GM21390 (cell line): ENCODE measurements at regions not wholly inside any gene's neighbourhood (a gene's known extent, or its start where the extent isn't known, plus 50 kb on each side); places are given as distances from the start of the nearest gene placed in this dataset.
"Not testable (repeated sequence)": the region's sequence is repeated elsewhere in the genome, so short reads cannot be mapped to it uniquely, and the experiment has no call there.

Experiments used
- ATAC-seq: cut with Tn5 transposase; IDR thresholded peaks from one replicate; pipeline ENCODE4 v1.9.1; 2021; ENCODE audit not compliant: unreplicated experiment

DNA sequence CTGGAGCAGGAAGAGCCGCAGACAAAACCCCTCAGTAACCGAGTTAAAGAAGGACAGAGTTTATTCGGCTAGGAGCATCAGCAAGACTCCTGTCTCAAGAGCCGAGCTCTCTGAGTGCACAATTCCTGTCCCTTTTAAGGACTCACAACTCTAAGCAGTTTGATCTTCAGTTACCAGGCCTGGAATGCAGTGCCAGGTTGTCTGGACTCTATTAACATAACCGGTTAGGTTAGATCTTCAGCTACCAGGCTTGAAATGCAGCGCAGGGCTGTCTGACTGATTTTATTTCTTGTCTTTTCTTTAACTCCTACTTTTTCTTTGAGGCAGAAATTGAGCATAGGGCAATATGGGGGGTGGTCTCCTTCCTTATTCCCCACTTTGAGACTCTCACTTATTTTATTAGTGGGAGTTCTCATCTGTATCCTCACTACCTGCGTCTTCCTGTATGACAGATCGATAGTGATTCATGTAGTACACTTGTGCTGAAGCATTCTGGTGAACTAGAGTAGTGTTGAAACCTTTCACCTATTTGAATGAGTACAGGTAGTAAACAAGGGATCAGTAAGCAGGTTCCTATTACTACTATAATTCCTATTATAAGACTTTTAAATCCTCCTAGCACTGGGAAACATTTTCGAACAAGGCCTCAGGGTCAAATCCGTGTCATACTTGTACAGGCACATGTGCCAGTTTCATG lies 325.0 kb downstream of the CGGBP1 start:
- no peak for ATAC-seq

DNA sequence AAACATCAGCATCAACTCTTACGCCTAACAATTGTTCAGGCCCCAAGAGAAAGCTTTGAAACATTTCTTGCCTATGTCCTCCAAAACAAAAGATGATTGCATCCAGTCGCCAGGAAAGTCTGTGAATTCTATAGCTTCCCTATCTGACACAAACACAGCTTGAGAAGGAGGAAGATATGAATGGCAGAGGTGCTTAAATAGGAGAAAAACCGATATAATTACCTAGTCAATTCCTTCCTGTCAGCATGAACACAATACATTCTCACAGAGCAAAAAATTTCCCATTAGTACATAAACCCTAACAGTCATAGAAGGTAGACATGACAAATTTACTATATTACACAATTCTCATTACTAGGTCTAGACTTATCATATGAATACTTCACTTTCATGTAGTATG lies 326.5 kb downstream of the CGGBP1 start:
- ATAC-seq = no peak

DNA sequence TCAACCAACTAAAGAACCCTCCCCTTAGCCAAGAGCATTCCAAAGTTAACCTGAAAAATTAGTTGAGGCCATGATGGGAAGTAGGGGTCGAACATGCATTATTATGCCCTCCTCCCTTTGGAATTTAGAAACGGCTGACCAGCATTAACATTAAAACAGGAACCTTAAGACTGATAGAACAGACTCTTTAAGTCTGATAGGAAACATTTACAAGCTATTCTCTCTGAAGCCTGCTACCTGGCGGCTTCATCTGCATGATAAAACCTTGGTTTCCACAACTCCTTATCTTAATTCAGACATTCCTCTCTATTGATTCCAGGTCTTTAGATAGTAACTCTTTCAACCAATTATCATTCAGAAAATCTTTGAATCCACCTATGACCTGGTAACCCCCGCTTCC lies 331.0 kb downstream of the CGGBP1 start:
- no peak for ATAC-seq

DNA sequence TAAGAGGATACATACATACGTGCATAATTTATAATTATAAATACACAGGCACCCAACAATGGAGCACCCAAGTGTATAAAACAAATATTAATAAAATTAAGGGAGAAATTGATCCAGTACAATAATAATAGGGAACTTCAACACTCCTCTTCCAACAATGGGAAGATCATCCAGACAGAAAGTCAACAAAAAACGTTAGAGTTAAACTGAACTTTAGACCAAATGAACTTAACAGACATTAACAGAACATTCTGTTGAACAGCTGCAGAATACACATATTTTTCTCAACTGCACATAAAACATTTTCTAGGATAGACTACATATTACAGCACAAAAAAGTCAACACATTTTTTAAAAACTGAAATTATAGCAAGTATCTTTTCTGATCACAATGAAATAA lies 339.7 kb downstream of the CGGBP1 start:
- ATAC-seq = no peak

DNA sequence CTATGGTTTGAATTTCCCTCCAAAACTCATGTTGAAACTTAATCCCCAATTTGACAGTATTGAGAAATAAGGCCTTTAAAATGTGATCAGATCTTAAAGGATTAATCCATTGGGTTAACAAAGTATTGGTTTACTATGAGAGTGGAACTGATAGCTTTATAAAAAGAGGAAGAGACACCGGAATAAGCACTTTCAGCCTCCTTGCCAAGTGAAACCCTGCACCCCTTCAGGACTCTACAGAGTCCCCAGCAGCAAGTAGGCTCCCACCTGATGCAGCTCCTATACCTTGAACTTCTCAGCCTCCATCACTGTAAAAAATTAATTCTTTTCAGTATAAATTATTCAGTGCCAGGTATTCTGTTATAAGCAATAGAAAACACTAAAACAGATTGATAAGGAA lies 348.3 kb downstream of the CGGBP1 start:
- no peak for ATAC-seq

DNA sequence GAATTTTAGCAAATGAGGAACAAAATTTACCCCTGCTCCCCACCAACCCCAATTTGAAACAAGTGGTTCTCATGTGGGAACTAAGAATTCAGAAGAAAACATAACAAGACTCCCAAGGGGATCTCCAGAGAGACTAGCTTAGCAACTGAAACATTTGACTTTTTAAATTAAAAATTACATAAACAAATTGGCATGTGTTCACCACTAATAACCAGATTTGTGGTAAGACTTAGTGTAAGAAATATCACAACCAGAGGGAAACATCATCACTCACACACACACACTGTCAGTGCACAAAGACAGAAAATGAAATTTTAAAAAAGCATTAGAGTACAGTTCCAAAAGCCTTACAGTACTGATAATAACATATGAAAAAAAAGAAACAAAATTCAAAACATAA lies 348.8 kb downstream of the CGGBP1 start:
- ATAC-seq = no peak

DNA sequence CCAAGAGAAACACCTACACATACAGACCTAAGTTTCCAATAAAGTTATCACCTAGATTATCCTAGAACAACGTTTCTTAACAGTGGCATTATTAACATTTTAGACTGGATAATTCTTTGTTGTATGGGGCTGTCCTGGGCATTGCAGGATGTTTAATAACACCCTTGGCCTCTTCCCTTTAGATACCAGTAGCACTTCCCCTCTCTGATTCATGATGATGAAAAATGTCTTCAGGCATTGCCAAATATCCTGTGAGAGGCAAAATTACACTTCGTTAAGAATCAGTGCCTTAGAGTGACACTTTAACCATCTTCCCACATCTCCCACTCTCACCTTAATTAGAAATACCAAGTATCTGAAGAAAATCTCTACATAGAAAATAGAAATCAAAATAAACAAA lies 352.6 kb downstream of the CGGBP1 start:
- no peak for ATAC-seq

DNA sequence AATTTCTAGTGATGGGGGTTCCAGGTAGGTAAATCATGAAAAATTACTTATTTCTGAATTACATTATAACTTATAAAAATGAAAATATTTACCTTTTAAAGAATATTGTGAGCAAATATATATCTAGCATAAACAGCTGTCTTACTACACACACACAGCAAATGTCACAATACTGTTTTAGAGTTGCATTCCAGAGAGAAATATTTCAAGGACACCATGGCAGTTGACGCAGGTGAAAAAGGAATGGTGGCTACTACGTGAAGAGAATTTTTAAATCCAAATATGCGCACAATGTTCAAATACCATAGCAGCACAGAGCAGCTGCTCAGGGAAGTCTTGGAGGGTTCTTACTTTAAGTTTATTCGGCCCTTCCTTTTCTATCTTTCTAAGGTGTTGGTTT lies 356.2 kb downstream of the CGGBP1 start:
- ATAC-seq = no peak

DNA sequence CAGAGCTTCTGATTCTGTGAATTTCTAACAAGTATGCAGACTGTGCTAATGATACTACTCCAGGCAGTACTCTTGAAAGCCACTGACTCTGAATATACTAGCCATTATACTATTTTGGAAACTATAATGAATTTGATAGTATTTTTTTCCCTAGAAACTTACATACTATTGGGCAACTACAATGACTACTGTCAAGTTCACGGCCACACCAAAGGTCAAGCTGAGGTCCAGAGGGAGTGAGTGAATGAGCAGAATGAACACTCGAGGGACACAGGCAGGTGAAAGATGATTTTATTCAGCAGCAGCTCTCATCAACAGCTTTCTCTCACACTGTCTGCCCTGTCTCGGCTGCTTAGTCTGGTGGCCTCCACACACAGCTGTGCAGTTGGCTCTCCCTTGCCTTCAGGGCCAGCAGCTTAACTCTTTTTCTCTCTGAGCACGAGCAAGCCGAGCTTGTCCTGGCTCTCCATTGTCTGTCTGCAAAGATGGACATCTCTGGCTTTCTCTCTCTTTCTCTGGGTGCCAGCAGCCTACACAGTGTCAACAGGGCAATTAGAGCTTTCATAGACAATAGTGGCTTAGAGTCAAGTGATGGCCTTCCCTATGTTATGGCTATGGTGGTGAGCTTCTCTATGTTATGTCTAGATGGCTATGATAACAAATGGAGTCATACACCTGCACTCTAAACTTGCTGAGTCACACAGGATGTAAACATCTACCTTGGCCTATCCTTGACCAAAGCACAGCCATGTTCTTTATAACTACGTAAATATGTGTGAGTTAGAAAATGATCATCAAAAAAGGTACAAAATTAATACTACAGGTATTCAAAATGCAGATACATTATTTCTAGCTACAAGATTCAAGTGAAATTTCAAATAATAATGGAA lies 362.4 kb downstream of the CGGBP1 start:
- ATAC-seq = no peak

DNA sequence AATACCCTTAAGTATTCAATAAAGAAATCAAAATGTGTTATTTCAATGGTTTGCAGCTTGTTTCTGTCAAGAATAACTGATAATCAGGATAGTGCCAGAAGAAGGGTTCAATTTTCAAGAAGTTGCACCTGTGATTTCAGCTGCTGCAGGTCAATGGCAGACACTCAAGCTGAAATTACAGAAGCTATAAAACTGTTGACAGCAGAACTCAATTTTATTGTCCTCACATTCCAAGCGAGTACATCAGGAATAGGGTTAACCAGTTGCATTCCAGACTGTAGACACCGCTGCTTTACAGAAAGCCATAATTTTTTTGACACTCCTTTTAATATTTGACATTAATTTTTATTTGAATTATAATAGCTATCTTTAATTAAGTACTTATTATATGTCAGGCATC lies 364.1 kb downstream of the CGGBP1 start:
- ATAC-seq = no peak

DNA sequence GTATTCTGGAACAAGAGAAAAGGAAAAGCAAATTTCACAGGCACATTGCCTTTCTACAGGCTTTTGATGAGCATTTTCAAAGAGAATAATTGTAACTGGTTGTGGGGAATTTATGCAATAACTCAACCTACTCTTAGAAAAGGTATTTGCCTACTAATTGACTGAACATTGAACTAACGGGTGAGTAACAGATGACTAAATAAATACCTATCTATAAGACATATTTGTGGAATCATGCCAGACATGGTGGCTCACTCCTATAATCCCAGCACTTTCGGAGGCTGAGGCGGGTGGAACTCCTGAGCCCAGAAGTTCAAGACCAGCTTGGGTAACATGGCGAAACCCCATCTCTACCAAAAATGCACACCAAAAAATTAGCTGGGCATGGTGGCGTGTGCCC lies 367.7 kb downstream of the CGGBP1 start:
- ATAC-seq = no peak

DNA sequence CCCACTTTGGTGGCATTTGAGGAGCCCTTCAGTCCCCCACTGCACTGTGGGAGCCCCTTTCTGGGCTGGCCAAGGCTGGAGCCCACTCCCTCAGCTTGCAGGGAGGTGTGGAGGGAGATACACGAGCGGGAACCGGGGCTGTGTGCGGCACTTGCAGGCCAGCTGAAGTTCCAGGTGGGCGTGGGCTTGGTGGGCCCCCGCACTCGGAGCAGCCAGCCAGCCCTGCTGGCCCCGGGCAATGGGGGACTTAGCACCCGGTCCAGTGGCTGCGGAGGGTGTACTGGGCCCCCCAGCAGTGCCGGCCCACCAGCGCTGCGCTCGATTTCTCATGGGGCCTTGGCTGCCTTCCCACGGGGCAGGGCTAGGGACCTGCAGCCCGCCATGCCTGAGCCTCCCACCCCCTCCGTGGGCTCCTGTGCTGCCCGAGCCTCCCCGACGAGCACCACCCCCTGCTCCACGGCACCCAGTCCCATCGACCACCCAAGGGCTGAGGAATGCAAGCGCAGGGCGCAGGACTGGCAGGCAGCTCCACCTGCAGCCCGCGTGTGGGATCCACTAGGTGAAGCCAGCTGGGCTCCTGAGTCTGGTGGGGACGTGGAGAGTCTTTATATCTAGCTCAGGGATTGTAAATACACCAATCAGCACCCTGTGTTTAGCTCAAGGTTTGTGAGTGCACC lies 379.7 kb downstream of the CGGBP1 start:
- ATAC-seq = not testable (repeated sequence)

DNA sequence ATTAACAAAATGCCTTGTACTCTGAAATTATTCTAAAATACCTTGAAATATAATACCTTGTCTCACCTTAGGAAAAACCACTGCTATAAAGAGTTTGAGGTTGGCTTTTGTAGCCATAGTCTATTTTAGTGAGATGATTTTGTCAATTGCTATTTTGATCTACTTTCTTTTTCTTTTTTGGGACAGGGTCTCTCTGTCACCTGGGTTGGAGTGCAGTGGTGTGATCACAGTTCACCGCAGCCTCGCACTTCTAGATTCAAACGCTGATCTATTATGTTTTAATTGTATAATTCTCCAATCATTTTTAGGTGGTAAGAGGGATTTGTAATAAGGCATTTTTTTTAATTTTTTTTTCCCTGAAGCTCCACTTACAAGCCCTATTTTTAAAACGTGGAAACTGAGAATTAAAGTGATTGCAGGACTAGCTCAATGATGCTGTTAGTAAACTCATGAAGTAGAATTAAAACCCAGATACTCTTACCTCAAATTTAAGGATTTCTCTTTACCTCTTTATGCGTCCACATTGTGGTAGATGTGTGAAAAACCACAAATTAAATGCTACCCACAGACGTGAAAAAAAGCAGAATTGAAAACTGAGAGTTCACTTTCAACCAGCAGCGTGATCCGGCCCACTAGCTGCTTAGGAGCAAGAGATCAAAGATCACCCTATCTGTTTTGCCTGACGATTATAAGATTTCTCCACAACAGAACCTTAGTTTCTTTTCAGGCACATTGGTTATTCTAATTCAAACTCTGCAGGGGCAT lies 384.2 kb downstream of the CGGBP1 start:
- ATAC-seq = peak; percentile 99

DNA sequence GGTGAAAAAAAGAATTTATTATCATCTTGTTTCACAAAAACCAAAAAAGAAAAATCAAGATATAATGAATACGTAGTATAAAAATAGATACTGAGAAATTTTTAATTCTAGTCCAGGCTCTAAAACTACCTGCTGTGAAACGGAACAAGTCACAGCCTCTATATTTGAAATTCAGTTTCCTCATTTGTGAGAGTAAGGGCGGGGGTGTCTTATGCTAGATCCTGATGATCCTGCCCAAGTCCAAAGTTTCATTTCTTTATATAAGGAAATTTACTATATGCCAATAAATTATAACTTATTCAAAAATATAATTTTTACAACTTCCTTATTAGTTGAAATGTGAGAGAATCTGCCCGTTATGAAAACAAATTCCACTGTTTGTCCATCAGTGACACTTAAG lies 385.7 kb downstream of the CGGBP1 start:
- no peak for ATAC-seq

DNA sequence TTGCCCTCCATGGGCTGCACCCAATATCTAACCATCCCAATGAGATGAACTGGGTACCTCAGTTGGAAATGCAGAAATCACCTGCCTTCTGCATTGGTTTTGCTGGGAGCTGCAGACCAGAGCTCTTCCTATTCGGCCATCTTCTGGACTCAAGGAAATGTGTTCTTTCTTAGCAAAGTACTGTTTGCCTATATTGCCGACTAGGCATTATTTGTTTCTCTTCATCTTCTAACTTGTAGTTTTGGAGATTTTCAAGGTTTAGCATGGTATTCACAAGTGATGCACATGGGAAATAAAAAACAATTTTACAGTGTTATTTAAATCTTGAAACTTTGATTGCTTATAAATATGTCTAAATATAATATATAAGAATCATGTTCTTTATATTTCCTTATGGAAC lies 377.8 kb upstream of the POU1F1 start:
- ATAC-seq = no peak

DNA sequence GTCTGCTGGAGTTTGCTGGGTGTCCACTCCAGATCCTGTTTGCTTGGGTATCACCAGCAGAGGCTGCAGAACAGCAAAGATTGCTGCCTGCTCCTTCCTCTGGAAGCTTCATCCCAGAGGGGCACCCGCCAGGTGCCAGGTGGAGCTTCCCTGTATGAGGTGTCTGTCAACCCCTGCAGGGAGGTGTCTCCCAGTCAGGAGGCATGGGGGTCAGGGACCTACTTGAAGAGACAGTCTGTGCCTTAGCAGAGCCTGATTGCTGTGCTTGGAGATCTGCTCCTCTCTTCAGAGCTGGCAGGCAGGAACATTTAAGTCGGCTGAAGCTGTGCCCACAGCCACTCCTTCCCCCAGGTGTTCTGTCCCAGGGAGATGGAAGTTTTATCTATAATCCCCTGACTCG lies 376.8 kb upstream of the POU1F1 start:
- not testable (repeated sequence) for ATAC-seq

DNA sequence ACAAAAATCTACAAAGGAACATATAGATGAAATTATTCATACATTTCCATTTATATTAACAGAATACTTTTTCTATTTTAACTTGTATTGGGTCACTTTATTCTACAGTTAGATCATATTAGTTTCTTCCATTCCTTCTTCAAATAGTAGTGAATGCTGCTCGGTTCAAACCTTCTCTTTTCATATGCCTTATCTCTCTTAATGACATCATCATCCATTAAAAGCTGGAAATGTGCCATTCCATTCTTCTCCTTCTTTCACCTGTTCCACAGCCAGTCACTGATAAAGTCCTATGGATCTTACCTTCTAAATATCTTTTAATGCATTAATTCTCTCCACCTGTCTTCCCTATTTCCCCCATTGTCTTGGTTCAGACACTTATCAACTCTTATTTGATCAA lies 358.0 kb upstream of the POU1F1 start:
- ATAC-seq = no peak

DNA sequence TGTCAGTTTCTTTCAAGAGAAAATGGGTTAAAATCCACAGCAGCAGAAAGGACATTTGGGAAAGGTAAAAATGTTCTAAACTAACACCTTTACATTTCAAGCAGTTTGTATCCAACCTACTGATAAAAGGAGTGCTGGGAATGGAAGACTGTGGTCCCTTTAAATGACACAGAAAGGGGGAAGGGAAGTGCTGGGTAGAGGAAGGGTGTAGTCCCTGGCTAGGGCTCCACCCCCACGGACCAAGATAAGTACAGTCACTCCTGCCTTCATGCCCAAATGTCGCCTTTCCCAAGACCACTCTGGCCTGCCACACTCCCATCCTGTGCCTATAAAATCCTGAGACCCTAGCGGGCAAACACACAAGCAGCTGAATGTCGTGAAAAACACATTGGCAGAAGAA lies 350.9 kb upstream of the POU1F1 start:
- no peak for ATAC-seq

DNA sequence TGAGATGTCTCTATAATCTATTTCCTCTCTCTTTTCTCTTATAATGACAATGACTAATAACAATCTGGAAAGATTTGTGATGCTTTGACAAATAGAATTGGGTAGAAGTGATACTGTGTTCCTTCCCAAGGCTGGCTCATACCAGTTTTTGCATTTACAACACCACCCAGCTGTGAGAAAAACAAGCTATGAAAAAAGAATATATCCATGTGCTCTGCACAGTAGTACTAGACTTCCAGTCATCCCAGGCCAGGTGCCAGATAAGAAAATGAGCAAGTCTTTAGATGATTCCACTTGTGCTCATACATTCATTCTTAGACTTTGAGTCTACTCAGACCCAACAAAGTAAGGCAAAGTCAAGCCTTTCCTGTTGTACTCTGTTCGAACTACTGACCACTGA lies 350.2 kb upstream of the POU1F1 start:
- ATAC-seq = no peak

DNA sequence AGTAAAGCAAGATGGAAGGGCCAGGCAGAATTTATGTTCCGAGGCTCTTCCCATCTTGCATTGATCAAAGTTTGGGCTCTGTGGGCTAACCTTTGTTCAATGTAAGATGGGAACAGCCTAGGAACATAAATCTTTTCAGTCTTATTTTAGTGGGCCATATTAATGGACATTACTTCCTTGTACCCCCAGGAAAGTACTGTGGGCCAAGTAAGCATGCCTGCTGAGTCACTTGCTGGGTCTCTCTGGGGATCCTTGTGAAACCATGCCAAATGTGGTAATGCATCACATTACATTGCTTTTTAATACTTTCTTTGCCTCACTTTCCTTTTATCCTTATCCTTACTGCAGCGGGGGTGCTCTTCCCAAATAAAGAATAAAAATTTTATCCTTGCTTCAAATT lies 349.5 kb upstream of the POU1F1 start:
- ATAC-seq = no peak

DNA sequence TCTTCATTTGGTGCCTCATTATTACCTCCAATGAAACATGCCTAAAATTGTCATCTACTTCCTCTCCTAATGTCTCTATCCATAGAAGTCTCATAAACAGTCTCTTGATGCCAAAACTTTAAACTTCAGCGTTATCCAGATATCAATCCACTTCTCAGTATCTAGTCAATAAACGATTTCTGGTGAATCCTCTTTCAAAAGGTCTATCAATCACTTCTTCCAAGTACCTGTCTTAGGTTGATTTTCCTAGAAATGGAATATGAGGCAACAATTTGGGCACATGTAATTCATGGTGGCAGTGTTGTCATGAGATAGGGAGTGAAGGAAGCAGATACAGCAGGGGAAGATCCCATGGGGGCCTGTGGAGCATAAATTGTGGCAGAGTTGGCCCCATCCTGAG lies 348.5 kb upstream of the POU1F1 start:
- no peak for ATAC-seq
